Stimulated activated CD4-positive, alpha-beta T cell treated with anti-CD3 and anti-CD28 coated beads, Interleukin-4, amount 100 ng/mL, for 1 hour (primary cell): ENCODE measurements at regions not wholly inside any gene's neighbourhood (a gene's known extent, or its start where the extent isn't known, plus 50 kb on each side); places are given as distances from the start of the nearest gene placed in this dataset.

Experiments used
- DNase-seq: peaks from one replicate; pipeline ENCODE4 v3.0.0-alpha.2; 2020

DNA sequence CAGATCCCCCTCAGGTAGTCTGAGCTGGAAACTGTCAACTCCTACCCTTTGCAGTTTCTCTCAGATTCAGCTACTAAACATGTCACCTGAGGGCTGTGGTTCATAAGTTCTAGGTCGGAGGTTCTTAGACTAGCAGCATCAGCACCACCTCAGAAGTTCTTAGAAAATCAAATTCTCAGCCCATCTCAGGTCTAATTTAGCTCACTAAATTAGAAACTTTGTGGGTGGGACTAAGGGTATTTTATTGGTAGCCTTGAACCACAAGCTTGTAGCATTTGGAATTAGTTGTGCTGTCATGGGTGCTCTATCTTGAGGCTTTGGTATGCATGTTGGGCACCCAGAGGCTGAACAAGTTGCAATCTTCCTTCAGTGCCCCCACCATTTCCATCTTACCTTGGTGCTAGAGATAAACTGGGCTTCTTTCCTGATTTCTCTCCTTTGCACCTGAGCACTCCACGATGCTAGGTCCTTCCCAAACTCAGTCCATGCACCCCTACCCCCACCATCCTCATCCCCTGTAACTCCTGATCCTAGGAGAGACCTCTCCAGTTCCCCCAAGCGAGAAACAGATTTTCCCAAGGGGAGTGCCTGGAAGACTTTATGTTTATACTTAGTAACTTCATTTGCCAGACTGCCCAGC is 54.2 kb downstream of the S1PR1 start:
- DNase-seq = no peak

DNA sequence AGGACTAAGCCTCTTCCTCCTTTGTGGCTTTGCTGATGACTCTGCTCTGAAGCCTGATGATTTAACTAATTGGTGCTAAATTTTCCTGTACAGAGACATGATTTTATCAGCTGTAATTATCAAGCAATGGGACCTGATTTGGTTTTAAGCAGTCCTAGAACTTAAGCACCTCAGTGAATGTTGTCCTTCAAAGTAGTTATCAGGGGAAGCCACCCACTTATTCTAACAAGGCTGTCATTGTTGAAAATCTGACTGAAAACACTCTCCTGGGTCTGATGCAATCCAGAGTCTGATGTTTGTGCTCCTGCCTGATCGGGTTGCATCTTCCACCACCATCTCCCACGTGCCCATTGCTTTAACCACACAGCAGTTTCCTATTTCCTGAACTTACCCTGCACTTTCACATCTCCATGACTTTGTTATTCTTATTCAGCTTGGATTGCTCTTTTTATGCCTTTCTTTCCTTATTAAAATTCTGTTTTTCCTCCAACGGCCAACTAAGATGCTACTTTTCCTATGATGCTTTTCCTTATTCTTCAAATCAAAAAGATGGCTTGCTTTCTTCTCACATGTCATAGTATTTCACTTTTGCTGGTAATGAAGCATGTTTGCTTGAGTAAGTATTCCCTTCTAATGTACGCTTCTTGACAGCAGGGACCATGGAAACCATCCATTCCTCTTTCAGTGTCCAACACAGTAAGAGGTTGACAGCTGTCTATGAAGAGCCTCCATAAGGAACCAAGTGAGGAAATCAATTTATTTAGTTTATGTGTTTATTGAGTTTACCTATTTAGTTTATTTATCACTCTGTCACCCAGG is 55.0 kb downstream of the S1PR1 start:
- no peak for DNase-seq

DNA sequence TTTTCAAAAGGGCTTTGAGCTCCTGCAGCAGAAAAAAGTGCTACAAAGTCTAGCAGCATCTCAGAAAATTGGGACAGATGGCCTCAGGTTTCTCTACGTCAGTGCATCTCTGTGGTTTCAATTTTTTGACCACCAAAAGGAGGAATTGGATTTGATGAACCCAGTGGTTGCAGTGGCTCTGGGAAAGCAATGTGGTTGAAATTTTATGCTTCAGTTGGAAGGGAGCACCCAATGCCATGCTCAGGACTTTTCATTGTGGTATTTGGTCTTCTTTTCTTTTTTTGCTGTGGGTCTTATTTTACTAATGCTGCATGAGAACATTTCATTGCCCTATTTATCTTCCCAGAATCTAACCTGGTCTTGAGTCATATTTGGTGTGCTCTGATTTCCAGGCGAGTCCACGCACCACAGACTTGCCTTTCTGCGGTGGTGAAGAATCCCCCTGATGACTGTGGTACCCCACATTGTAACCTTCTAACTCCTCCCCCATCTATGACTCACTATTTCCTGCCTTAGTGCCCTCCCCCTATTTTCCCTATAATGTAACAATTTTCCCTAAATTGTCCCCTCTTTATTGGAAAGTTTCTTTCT is 56.7 kb downstream of the S1PR1 start:
- DNase-seq = peak; percentile 37

DNA sequence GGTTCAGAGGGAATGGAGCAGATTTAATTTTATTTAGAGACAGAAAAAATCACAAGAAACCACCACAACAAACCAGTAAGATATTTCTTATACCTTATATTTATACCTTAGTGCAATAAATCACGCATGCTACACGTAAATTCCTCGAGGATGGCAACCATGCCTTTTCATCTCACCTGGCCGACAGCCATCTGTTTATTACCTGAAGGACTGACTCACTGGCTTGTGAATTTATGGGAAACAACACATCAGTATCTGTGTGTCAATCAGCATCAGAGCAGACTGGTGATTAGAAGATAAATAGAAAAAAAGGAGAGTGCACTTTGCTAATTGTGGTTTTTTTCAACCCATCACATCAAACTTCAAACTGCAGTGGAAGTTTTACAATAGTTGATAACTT is 58.4 kb downstream of the S1PR1 start:
- DNase-seq = no peak

DNA sequence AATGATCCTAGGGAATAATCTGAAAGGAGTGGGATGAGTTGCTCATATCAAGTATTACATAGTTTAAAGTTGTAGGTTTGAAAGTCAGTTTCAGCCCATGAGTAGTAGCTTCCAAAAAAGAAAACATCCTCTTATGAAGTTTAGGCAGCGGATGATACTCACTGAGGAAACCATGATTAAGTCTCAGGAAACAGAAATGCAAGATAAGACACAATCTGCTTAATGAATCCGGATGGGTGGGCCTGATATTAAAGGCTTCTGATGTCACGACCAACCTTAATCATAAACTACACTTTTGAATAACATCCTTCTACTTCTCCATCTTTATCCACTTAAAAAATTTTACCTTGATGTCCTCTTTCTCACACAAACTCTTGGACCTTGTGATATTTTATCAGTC is 61.8 kb downstream of the S1PR1 start:
- no peak for DNase-seq

DNA sequence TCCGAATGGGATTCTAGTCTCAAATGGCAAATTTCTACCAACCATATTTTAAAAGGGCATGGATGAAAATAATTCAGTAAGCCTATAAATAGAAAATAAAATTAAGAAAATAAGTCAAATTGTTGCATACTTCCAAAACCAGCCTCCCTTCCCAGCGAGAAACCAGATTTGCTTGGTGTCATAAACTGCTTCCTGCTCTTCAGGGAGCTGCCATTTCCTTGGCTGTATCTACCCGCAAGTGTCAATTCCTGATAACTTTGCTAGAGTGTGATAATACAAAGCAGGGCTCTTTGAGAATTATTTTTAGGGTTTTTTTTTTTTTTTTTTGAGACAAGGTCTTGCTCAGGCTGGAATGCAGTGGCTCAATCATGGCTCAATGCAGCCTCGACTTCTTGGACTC is 62.3 kb downstream of the S1PR1 start:
- DNase-seq = no peak

DNA sequence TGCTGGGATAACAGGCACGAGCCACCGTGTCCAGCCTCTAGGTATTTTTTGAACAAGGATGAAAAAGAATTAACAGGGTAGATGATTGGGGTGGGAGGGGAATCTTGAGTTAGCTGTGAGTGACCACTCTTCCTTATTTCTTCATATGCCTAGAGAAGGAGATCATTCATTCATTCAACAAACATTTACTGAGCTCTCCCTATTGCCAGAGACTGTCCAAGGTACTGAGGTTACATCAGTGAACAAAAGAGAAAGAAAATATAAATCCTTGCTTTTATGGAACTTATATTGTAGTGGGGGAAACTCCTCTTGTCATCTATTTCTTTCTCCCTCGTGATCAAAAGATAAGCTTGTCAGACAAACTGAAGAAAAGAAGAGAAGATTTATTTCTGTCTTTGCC is 62.9 kb downstream of the S1PR1 start:
- no peak for DNase-seq

DNA sequence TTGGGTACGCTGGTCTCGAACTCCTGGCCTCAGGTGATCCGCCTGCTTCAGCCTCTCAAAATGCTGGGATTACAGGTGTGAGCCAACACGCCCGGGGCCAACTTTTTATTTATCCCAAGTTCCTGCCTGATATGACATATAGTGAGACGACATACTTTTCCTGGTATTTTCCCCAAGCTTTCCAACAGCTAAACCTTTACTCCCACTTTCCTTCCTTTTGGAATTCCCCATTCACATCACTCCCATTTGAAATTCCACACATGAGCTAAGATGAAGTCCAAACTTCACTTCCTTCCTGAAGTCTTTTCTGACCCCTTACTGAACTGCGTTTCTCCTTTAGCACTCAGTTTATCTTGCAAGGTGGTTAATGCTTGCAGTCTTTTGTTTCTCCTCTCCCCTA is 64.1 kb downstream of the S1PR1 start:
- no peak for DNase-seq

DNA sequence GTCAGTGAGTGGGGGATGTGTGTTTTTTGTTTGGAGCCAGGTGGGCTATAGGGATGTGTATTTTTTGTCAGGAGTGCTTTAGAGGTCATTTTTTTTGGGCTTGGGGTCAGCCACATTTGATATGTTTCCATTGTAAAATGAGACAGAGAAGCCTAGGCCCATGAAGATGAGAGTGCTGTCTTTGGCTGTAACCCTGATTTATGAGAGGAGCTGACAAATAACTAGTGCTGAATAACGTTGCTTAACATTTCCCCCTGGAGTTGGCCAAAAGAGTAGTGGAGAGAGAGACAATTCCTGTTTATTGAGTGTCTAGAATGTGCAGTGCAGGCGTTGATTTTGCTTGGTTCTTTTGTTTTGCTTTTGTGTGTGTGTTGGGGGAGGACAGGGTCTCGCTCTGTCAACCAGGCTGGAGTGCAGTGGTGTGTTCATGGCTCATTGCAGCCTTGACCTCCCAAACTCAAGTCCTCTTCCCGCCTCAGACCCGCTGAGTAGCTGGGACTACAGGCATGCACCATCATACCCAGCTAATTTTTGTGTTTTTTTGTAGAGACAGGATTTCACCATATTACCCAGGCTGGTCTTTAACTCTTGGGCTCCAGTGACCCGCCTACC is 64.7 kb downstream of the S1PR1 start:
- DNase-seq = no peak

DNA sequence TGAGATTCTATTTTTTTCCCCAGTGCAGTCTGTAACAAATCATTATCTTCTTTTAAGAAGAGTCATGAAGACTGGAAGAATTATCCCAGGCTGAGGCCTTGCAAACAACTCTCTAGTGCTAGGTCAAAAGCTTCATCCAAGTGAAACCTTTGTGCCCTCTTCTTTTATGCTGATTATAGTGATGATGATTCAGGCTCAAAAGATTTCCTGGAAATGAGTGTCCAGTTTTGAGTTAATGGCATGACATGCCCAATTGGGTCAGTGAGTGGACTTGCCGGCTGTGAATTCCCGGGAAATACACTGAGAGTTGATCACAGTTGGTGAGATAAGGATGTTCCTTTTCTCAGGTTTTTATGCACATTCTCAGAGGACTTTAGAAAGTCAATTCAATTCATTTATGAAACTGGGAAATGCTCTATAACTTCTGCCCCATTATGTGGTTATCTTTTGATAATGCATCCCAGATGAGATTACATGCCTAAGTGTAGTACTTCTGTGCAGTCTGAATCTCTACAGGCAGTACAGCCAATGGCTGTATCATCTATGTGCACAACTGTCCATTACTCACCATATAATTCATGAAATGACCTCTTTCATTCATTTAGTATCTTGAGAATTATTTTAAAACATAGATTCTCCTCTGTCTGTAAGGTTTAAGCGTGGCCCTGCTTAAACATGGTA is 66.2 kb downstream of the S1PR1 start:
- DNase-seq = no peak

DNA sequence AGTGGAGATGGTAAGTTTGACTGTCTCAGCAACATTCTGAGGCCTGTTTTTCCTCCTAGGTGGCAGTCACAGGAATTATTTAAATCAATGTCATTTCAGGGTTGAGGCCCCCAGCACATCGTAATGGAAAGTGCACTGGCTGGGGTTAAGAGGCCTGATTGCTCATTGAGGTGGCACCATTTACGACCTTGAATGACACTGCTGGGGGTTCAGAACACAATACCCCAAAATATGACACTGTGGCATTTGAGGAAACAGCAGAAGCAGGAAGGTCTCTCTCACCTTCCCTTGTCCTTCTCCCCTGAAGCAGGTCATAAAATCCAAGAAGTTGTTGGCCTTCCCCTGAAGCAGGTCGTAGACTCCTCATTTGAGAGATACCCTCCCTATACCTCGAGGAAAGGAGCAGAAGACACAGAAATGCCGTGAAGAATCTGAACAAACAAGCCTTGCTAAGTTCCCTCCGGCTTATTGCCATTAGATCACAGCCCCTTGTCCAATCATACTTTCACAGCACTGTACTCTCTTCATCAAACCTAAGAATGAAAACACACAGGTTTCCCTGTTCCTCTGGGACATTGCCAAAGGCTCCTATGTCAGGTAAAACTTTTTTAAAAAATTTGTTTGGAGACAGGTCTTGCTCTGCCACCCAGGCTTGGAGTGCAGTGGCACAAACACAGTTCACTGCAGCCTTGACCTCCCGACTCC is 71.3 kb downstream of the S1PR1 start:
- no peak for DNase-seq

DNA sequence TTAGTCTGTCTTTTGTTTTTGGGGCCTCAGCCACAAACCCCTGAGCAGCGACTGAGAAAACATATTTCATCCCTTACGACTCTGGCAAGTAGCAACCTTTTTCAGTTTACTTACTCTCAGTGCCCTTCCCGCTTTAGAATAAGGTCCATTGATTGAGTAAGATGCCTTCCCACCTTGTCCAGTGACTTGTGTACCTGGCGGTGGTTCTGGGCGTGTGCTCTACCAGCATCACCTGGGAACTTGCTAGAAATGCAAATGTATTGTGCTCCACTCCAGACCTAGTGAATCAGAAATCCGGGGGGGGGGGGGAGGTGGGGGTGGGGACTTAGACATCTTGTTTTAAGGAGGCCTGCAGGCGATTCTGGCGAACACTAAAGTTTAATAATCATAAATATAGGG is 72.1 kb downstream of the S1PR1 start:
- DNase-seq = no peak

DNA sequence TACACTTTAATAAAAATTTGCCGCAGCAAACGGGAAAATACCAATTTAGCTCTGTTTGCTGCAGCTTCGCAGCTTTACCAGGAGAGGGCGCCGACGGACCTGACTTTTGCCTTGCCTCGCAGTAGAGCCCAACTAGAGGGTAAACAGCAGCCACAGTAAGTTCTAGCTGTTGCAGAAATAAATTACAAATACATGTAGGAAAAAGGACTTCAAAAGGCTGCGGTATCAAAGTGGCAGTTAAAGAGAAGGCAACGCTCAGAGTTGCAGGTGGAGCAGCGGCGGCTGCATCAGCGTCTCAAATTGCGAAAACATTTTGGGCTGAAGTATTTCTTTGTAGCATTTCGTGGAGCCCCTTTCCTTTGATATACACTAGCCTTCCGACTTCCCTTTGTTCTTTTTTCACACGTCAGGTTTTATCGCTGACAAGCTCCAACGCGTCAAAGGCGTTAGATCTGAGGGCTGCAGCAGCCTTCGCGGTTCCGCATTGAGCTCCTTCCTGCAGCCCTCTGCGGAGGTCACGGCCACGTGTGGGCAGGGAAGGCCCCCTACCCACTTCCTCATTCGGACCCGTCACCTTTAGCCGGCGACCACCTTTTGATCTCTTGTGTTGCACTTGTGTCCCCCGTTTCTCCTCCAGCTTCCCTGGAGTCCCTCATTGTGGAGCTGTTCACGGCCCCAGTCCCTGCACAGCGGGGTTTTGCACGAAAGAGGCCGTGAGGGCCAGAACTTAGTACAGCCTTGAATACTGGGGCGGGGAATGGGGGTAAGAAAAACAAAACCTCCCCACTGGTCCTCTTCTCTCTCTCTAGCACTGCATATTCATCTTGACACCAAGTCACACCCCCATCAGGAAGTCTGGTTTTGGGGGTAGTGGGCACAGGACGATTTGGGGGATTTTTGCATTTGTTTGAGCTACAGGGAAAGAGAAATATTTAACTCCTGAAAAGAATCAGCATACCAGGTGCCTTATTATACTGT is 72.8 kb downstream of the S1PR1 start:
- peak; percentile 64 for DNase-seq

DNA sequence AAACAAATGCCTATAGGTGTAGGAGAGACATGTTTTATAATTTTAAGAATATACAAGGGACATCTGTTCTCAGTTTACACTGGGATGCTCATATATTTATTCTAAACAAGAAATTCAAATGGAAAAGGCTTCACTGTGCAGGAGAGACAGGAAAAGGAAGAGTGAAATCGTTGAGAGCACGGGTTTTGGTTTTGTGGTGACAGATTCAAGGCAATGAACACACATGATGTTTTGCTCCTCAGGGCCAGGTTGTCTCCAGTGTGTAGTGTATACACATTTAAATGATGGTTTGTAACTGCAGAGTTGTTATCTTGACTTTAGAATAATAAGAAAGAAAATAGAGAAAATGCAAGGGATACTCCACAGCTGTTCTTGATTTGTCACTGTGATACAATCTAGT is 73.7 kb downstream of the S1PR1 start:
- DNase-seq = no peak

DNA sequence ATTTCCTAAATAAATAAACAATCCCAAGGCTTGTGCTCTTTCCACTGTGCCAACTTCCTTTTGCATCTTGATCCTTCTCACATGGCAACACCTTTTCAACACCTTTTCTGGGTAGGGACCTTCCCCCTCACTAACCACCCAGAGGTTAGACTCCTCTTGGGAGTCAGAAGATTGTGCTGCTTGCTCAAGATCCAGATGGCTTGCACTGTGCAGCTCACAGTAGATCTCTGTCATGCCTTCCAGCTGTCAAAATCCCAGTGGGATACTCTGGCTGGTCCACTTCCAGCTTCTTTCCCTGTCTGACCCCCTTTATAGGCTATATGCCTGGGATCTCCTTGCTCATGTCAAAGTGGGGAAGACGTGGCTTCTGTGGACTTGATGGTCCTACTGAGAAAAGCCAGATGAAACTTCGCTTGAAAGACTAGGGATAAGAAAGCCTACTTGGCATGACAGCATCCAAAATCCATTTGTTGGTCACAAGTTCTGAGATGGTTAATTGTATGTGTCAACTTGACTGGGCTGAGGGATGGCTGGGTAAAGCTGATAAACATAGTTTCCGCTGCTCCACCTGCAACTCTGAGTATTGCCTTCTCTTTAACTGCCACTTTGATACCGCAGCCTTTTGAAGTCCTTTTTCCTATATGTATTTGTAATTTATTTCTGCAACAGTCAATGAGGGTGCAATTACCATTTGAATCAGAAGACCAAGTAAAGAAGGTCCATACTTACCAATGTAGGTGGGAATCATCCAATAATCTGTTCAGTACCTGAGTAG is 74.5 kb downstream of the S1PR1 start:
- no peak for DNase-seq

DNA sequence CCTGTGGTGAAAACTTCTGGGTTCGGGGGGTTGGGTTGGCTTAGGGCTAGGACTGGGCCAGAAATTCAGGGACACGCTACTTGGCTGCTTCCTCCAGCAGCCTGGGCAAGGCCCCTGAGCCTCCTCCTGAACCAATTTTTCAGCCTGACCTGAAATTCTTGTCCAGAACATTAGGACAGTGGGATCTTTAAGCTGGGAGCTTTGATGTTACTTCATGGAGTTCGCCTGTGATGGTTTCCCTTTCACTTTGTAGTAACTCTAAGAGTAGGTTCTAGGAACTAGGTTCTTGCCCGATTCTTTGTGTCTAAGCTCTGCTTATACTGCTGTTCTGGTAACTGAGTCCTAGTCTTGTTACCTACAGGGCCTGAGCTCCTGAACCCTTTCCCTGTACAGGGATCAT is 75.3 kb downstream of the S1PR1 start:
- no peak for DNase-seq

DNA sequence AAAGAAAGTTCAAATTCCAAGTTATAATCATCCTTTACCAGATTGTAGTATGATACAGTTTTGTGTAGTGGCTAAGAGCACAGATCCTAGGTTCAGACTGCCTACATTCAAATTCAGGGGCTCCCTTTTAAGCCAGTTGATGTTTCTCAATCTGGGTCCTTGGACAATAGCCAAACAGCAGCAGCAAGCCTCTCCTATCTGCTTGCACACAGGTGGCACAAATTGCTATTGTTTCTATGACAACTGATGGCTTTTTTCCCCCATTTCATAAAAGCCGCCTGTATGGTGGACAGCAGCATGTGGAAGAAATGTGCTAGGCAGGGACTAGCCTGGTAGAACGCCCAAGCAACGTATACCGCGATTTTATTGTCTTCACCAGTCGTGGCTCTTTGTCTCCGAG is 76.5 kb downstream of the S1PR1 start:
- no peak for DNase-seq

DNA sequence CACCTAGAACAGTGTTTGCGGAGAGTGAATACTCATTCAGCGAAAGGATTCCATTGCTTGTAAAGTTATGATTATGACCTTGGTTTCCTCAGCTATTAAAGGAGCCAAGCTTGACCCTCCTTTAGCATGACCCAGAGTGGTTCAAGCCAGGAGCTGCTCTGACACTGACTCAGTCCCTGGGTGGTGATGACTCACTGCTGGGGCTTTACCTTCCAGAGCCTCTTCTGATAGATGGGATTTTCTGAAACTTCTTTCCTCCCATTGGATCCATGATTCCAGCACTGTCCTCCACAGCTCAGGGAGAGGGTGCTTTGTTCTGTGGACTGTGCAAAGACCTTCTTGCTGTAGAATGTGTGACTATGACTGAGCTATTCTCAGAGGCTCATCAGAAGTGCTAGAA is 77.4 kb downstream of the S1PR1 start:
- peak; percentile 21 for DNase-seq

DNA sequence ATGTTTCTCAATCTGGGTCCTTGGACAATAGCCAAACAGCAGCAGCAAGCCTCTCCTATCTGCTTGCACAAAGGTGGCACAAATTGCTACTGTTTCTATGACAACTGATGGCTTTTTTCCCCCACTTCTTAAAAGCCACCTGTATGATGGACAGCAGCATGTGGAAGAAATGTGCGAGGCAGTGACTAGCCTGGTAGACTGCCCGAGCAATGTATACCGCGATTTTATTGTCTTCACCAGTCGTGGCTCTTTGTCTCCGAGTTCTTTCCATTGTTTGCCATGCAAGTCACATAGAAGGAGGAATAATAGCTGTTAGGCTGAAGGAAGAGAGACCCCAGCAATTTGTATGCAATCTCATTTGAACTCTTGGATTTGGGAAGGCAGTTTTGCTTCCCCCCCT is 79.4 kb downstream of the S1PR1 start:
- DNase-seq = no peak

DNA sequence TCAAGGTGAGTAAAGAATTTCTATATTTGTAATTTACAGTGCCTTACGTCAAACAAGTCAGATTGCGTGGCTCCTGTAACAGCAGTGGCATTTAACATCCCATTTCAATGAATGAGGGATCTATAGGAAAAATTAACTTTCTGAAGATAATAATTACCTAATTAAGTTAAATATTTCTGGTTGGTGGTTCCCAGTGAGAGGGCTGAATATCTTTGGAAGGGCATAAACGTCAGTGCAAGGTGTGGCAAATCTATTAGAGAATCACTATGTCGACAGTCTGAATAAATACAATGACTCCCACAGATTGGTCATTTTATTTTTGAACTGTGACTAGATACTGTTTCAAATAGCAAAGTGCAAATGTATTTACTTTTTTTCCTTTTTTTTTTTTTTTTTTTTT is 80.0 kb downstream of the S1PR1 start:
- DNase-seq = no peak

DNA sequence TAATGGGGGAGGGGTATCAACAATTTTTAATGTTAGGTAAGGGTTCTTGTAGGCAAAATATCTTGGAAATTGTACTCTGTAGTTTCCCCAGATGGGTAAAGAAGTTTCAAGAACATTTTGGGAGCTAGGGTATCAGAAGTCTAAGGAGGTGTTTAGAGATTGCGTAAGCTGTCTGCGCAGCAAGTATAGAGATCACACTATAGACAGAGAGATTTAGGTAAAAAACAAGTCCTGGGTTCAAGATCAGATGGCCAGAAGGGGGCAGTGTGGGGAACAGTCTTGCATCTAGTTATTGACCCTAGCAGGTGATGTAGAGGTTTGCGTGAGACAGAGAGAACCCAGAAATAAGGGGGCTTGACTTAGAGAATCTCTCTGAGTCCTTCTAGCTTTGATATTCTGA is 80.8 kb downstream of the S1PR1 start:
- DNase-seq = no peak
